Hindlimb muscle (tissue), 1 donor: ENCODE measurements at regions not wholly inside any gene's neighbourhood (a gene's known extent, or its start where the extent isn't known, plus 50 kb on each side); places are given as distances from the start of the nearest gene placed in this dataset.

Experiments
- DNase-seq: peaks from one replicate; pipeline ENCODE4 v3.0.0-alpha.2; 2013

DNA sequence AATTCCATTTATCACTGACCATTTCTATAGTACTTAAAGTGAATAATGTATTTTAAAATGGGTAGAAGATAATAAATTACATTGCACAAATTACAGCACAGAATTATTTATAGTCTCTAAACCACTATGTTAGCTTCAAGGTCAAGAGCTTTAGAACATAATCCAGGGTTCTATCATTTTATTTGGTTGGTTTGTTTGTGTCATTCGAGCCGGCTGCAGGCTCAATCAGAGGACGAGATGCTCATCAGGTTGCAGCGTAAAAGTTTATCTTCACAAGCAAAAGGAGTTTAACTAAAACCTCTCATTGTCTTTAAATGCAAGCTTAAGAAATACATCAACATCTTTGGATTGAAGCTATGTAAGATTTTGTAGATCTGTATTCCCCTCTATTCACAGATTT lies 523.8 kb downstream of the EFNA5 start:
- no peak for DNase-seq

- no peak for DNase-seq
These were observed 535.3 kb downstream of the EFNA5 start for GRCh38 chr5:107135391-107135790.

DNA sequence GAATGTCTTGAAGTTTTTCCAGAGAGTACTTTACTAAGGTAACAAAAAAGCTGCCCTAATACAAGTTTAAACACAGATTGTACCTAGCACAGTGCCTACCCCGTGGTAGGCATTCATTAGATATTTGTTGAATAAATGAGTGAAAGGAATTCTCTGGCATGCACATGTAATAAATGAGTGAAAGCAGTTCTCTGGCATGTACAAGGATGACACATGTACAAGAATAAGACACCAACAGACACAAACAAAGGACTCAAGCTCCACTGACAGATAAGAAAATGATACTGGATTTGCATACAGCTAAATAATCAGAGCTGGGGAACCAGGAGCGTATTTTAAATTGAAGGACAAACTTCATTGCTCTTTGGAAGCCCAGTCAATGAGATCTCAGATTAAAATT lies 535.8 kb downstream of the EFNA5 start:
- DNase-seq, result no peak

GRCh38 chr5:107129051-107129450 lies 541.7 kb downstream of the EFNA5 start:
- DNase-seq, result no peak

- no peak for DNase-seq
These were observed 542.9 kb downstream of the EFNA5 start for GRCh38 chr5:107127878-107128277.

DNA sequence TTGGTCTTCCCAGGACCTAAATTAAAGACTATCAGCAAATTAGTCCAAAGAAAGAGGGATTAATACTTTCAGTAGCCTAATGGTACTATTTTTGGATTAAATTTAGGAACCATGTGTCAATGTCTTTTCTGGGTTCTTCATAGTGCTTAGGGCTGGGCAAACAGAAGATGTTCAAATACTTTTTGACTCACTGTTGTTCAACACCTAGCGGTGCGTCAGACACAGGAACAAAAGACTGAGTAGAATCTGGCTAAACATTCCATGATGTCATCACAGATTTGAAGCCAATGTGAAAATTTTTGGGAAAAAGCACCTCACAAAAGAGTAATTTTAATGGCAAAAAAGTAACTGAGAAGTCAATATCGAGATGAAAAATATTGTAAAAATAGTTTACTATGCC lies 544.4 kb downstream of the EFNA5 start:
- no peak for DNase-seq

DNA sequence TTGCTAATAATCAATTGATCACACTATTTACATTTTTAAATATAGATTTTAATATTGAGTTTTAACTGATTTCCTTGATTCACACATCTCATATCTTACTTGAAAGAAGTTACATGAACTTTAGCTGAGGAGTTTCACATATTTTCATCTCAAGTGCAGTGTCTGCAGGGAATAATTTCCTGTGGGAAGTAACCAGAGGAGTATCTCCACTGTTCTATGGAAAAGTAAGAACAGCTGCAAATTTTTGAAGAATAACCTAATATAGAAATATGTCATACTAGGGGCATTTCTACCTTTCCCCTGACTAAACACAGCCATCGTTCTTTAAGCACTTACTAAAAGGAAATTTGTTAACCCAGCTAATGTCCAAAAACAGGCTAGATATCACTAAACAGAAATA lies 546.4 kb downstream of the EFNA5 start:
- no peak for DNase-seq

DNA sequence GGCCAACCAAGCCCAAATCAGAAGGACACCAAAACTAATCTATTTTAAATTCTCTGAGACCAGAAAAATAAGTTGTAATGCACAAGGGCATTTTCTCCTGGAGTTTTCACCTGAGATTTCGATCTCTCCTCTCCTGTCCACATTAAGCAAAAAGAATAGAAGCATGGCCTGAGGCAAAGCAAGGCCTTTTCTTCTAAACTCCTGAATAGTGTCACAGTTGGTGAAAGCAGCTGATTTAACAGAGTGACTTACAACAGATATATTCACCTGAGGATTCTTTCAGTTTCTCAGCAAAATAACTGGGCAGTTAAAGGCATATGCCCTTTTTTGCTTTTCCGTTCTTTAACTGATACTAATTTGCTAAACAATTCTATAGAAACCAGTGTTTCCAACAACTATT lies 547.7 kb downstream of the EFNA5 start:
- DNase-seq, result no peak

GRCh38 chr5:107121793-107122519 lies 548.8 kb downstream of the EFNA5 start:
- no peak for DNase-seq

- no peak for DNase-seq
These were observed 551.1 kb downstream of the EFNA5 start for GRCh38 chr5:107119656-107120055.

DNA sequence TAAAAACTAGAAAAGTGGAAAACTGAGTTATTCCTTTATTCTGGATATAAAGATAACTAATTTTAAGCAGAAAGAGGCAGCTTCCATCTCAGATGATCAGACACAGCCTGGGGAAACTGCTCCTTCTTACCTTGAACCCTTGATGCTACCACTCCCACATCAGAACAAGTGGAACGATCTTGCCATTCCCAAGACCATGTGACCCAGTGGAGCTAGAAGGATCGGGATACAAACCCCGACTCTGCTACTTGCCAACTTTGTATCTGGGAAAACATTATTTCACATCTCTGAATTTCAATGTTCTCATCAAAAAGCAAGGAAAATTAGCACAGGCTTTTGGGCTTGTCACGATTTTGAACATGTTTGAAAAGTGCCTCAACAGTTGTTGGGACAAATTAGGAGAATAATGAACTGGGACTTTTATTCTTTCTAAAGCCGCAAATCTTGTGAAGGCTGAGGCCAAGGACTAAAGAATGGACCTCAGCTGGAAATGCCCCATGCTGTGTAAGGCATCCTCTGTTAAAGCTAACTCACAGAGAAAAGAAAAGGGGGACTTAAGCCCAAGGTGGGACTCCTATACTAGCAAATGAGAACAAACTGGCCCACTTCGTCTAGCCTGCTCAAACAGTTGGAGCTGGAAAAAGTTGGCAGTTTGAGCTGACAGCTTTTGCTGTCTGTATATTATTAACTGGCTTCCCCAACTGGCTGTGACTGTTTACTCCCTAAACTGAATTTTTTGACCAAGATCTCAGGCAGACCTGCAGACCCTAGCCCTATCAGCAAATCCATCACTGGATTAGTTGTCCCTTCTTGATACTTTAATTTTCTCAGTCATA lies 552.3 kb downstream of the EFNA5 start:
- no peak for DNase-seq

DNA sequence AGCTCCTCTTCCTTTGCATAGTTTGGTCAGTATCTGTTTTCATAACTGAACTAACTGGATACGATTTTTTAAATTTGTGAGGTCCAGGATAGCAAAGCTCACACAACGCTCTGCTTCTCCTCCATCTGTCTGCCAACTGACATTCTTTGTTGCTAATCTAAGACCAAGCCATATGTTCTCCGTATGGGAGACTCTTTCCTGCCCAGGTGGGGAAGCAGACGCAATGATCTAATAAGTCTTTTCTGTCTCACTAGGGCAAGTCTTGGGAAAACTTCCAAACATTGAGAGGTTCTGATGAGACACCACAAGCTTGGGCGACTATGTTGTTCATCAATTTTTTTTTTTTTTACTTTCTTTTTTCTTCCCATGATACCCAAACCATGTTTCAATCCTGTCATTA lies 558.5 kb downstream of the EFNA5 start:
- no peak for DNase-seq

DNA sequence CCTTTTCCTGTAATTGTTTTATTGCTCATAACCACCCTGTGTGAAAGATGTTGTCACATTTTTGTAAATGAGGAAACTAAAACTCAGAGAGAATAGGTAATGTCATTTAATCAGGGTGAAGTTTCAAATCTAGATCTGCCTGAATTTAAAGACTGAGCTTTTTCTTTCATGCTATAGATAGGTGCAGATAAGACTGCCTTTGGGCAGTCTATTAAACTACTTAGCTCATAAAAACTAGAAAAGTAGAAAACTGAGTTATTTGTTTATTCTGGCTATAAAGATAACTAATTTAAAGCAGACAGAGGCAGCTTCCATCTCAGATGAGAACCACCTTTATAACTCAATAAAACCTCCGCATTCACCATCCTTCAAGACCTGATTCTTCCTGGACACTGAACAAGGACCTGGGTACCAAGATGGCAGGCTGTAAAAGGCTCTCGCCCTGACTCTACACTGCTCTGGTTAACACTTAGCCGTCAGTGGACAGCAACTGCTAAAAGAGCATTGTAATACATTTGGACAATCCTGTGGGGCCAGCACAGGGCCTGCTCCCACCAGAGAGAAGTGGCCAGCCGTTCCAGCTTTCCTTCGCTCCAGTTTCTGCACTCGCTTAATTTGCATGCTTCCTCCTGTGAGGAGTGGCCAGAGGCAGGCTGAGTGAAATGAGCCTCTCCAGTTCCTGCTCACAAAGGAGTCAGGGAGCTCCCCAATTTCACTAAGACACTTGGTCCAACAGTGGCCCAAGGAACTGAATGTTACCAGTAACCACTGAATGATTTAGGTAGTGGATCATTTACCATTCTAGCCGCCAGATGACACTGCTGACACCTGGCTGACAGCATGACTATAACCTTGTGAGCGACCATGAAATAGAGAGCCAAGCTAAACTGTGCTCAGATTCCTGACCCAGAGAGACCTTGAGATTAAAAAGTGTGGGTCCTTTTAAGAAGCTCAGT lies 566.4 kb downstream of the EFNA5 start:
- no peak for DNase-seq

GRCh38 chr5:107103522-107103921 lies 567.2 kb downstream of the EFNA5 start:
- DNase-seq, result no peak

DNA sequence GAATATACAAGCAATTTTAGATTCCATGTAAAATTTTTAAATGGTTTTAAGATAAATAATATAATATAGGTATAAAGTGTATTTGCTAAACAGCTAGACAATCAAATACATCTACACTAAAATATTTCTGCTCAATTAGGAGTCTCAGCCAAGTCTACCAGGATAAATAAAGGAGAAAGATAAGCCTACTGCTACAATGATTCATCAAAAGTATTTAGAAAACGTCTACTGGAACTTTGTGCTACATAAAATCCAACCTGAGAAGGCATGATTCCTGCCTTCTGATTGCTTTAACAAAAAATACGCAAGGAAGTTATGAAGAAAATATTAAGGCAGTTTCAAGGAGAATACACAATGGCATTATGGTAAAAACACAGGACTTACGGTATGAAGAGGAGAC lies 570.6 kb downstream of the EFNA5 start:
- no peak for DNase-seq

GRCh38 chr5:107099506-107099905 lies 571.2 kb downstream of the EFNA5 start:
- DNase-seq, result no peak

DNA sequence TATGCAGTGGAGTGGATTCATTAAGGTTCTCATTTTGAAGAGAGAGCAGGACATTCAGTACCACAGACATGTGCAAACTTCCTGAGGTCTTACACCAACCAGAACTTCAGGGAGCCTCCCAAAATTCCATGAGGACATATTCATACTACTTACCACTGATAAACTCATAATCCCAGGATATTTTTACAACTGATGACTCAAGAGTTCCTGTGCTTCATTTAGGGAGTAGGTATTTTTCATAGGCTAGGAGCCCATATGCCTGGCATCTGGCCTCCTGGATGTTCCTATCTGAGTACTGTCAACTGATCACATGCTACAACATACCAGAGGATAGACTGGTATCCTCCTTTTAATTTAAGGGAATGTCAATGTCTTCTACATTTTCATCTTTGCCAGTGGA lies 578.0 kb downstream of the EFNA5 start:
- DNase-seq, result no peak

DNA sequence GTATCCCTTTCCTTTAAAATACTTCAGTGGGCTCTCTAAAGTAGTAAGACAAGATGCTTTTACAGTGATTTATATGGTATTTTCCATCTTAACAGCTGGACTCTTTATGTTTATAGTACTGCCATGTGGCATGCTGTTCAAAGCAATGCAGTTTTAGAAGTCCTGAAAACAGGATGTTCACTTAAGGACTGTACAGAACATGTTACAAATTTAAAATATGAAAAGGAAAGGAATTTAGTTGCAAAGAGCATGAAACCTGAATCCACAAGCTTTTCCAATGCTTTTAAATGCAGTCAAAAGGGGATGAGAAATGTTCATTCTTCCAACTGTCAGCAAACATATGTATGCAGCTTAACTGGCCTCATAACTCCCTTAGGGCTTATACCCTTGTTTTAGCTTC lies 580.2 kb downstream of the EFNA5 start:
- peak; percentile 28 for DNase-seq

- no peak for DNase-seq
These were observed 581.8 kb downstream of the EFNA5 start for GRCh38 chr5:107088907-107089306.

- no peak for DNase-seq
These were observed 585.2 kb downstream of the EFNA5 start for GRCh38 chr5:107085572-107085971.

- no peak for DNase-seq
These were observed 595.7 kb downstream of the EFNA5 start for GRCh38 chr5:107074996-107075395.

DNA sequence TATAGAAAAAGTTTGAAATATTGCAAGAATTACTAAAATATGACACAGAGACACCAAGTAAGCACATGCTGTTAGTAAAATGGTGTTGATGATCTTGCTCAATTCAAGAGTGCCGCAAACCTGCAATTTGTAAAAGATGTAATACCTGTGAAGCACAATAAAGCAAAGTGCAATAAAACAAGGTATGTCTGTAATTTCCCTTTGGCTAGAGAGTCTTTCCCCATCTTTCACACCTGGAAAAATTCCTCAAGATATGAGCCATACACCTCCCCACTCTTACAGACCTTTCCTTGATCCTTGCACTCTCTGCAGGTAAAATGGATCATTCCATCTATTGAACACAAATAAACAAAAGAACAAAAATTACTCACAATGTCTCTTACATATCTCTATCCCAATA lies 597.8 kb downstream of the EFNA5 start:
- DNase-seq, result no peak

- no peak for DNase-seq
These were observed 598.3 kb downstream of the EFNA5 start for GRCh38 chr5:107072440-107072839.
